Esophagus (tissue), 2 donors: ENCODE measurements at regions not wholly inside any gene's neighbourhood (a gene's known extent, or its start where the extent isn't known, plus 50 kb on each side); places are given as distances from the start of the nearest gene placed in this dataset.

ENCODE experiments used
- H3K27ac ChIP-seq, 2 donors: one replicate each; pipeline ENCODE4 v1.5.1; 2013; ENCODE audit warnings: low read depth in 2 of 2, mild to moderate bottlenecking in 2 of 2, inconsistent platforms in 1 of 2, low read length in 1 of 2, moderate library complexity in 1 of 2
- H3K27me3 ChIP-seq, 2 donors: one replicate each; pipeline ENCODE4 v1.6.1; 2013; ENCODE audit warnings: low read length in 2 of 2, control low read depth in 1 of 2, mild to moderate bottlenecking in 1 of 2; ENCODE audit not compliant: insufficient read depth in 2 of 2, control insufficient read depth in 1 of 2
- H3K36me3 ChIP-seq, 2 donors: one replicate each; pipeline ENCODE4 v1.6.1; 2013; ENCODE audit warnings: low read length in 1 of 2; ENCODE audit not compliant: control insufficient read depth in 2 of 2, insufficient read depth in 2 of 2
- H3K4me1 ChIP-seq, 2 donors: one replicate each; pipeline ENCODE4 v1.6.1; 2013; ENCODE audit warnings: low read length in 1 of 2; ENCODE audit not compliant: control insufficient read depth in 2 of 2, insufficient read depth in 2 of 2
- H3K4me3 ChIP-seq, 2 donors: one replicate each; pipeline ENCODE4 v1.5.1; 2013; ENCODE audit warnings: low read length in 2 of 2, mild to moderate bottlenecking in 2 of 2, low read depth in 1 of 2, moderate library complexity in 1 of 2
- H3K9me3 ChIP-seq, 2 donors: one replicate each; pipeline ENCODE4 v1.6.1; 2013; ENCODE audit warnings: mild to moderate bottlenecking in 2 of 2, low read depth in 1 of 2, low read length in 1 of 2, moderate library complexity in 1 of 2; ENCODE audit not compliant: control insufficient read depth in 2 of 2, insufficient read depth in 1 of 2
- WGBS, 2 donors: extraction: QIAGEN DNeasy Blood & Tissue Kit; methylation state at CpG; one replicate each; pipeline ENCODE4 v1.1.7; 2013; 5-methylcytosine and 5-hydroxymethylcytosine counted together
- donor health status: healthy with polysubstance abuse.
- donor health status: Bipolar disorder and iron deficiency.

DNA sequence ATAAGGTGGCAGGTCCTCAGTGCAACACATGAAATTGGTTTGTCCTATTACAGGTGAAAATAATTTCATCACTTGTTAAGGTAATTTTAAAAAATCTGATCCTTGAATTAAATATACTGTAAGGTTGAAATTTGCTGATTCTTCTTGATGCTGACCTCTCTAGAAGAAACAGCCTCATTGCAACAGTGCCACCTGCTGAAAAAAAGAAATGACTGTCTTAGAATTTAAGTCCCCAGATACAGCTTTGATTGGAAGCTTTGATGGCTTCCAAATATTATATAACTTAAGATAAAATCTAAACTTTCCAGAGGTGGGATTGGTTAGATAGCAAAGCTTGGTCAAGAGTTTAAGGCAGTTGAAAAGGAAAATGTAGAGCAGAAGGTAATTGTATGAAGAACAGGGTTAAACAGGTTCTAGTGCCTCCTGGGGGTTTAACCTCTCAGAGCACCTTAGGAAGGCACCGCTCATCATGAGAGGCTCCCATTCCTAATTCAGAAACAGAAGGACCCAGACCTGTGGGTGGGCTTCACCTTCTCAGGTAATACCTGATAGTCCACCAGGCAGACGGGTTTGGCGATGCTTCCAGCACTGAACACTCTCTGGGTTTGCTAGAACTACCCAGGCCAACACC lies 401.0 kb downstream of the PAX1 start:
- Histone ChIP-seq H3K27me3 (no peaks in the 10 kb centered on the region), H3K36me3 (no peaks in the 10 kb centered on the region), H3K9me3 (no peaks in the 10 kb centered on the region), H3K4me1 (no peaks in the 10 kb centered on the region), H3K27ac (no peak overlapping the region), H3K4me3 (no peak overlapping the region)
- 76 to 87% methylated on average over 3 of the region's 3 CpGs for WGBS, 2 donors

DNA sequence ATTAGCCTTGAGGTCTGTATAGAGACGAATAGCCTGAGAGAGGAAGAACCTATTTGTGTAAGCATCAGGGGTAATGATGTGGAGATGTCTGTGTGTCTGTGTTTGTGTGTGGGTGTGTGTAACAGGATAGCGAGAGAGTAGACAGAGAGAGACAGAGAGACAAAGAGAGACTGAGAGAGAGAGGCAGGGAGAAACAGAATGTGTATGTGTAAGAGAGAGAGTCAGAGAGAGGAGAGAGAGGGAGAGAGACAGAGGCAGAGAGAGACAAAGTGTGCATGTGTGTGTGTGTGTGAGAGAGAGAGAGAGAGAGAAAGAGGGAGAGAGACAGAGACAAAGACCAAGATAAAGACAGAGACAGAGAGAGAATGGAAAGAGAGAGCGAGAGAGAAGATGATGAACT lies 396.1 kb downstream of the PAX1 start:
- H3K9me3 ChIP-seq = peaks cover 0 to 3% of the 10 kb centered on the region in 2 donors
- H3K27ac ChIP-seq = no peak overlapping the region
- no peak overlapping the region for H3K4me3 ChIP-seq
- no peaks in the 10 kb centered on the region for H3K36me3 ChIP-seq
- H3K27me3 ChIP-seq = no peaks in the 10 kb centered on the region
- 80 to 82% methylated on average over 3 of the region's 3 CpGs for WGBS, 2 donors
- H3K4me1 ChIP-seq = no peaks in the 10 kb centered on the region

DNA sequence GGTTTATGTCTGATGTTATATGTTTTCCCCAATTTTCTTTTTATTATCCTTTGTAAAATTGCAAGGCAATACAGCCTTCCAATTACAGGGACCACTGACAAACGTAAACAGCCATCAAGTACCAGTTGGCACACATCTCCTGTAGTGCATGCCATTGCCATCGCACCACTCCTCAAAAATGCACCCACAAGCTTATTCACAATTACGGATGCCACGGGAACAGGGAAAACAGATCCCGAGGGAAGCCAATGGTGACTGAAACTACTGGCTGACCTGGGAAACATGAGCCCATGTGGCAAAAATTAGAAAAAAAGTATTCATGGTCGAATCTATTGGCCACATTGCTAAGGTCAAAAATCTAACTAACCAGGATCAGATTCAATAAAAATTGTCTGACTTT lies 395.2 kb downstream of the PAX1 start:
- WGBS, 2 donors = 70 to 73% methylated on average over 6 of the region's 6 CpGs
- Histone ChIP-seq H3K27ac (no peak overlapping the region), H3K27me3 (no peaks in the 10 kb centered on the region), H3K9me3 (peaks cover 0 to 3% of the 10 kb centered on the region in 2 donors), H3K36me3 (no peaks in the 10 kb centered on the region), H3K4me3 (no peak overlapping the region), H3K4me1 (no peaks in the 10 kb centered on the region)

DNA sequence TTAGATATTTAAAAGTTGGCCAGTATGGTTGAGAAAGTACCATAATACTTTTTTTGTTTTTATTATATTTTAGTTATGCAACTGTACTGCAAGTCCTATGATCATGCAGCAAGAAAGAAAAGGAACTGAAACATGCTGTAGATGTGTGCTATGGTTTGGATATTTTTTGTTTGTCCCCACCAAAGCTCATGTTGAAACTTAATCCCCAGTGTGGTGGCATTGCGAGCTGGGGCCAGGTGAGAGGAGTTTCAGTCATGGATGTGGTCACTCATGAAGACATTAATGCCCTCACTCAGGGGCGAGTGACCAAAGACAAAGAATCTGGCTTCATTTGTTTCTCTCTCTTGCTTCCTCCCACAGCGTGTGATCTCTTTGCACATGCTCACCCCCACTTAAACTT lies 393.9 kb downstream of the PAX1 start:
- Histone ChIP-seq H3K36me3 (no peaks in the 10 kb centered on the region), H3K27me3 (no peaks in the 10 kb centered on the region), H3K4me3 (no peak overlapping the region), H3K9me3 (peaks cover 0 to 3% of the 10 kb centered on the region in 2 donors), H3K4me1 (no peaks in the 10 kb centered on the region), H3K27ac (no peak overlapping the region)
- WGBS, 2 donors = 80 to 81% methylated on average over 3 of the region's 3 CpGs

DNA sequence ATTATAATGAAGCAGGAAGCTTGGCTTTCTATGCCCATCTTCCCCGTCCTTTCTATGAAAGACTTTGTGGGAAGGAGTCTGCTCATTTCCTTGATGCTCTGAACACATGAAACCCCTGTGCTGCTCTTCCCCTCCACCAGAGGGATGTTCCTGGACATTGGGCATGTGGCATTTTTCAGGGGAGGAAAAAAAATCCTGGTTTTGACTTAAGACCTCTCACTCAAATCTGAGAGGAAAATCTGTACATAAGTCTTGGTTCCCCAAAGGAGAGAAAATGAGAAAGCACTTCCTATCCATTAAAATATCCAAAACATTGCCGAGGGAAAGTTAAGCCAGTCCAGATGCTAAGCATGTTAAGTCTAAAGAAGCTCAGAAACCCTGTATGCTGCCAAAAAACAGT lies 393.0 kb downstream of the PAX1 start:
- Histone ChIP-seq H3K27me3 (no peaks in the 10 kb centered on the region), H3K27ac (no peak overlapping the region), H3K9me3 (peaks cover 0 to 3% of the 10 kb centered on the region in 2 donors), H3K4me1 (no peaks in the 10 kb centered on the region), H3K36me3 (no peaks in the 10 kb centered on the region), H3K4me3 (no peak overlapping the region)
- 64 to 69% methylated on average over 2 of the region's 2 CpGs for WGBS, 2 donors

DNA sequence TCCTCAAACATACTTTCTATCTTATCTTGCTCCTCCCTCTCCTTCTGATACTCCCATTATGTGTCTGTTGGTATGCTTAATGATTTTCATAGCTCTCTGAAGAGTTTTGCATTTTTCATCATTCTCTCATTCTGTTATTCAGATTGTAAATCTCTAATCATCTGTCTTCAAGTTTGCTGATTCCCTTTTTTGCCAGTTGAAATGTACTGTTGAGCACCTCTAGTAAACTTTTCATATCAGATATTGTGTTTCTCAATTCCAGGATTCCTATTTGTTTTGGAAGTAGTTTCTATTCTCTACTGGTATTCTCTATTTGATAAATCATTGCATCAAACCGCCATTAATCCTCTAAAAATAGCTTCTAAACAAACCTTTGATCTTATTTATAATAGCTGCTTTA lies 387.7 kb downstream of the PAX1 start:
- H3K27me3 ChIP-seq = peaks cover 0 to 4% of the 10 kb centered on the region in 2 donors
- WGBS, 2 donors = 41 to 44% methylated on average over 1 of the region's 1 CpG
- H3K9me3 ChIP-seq = peaks cover 7 to 11% of the 10 kb centered on the region in 2 donors

DNA sequence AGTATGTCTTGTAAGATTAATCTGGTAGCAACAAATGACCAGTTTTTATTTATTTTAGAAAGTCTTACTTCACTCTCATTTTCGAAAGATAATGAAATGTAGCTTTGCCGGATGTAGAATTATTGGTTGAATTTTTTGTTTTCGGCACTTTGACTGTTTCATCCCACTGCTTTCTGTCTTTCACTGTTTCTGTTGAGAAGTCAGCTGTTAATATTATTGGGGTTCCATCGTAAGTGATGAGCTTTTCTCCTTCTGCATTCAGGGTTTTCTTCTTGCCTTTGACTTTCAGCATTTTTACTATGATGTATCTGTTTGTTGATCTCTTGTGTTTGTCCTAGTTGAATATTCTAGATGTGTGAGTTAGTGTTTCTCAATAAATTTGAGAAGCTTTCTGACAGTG lies 383.4 kb downstream of the PAX1 start:
- 86 to 91% methylated on average over 4 of the region's 4 CpGs for WGBS, 2 donors
- Histone ChIP-seq H3K4me3 (no peak overlapping the region), H3K27ac (no peak overlapping the region), H3K4me1 (no peaks in the 10 kb centered on the region), H3K9me3 (peaks cover 7 to 11% of the 10 kb centered on the region in 2 donors), H3K36me3 (no peaks in the 10 kb centered on the region), H3K27me3 (peaks cover 0 to 4% of the 10 kb centered on the region in 2 donors)

More for the DNA sequence above, 387.7 kb downstream of the PAX1 start:
- H3K36me3 ChIP-seq = no peaks in the 10 kb centered on the region
- no peak overlapping the region for H3K27ac ChIP-seq
- no peaks in the 10 kb centered on the region for H3K4me1 ChIP-seq
- no peak overlapping the region for H3K4me3 ChIP-seq

DNA sequence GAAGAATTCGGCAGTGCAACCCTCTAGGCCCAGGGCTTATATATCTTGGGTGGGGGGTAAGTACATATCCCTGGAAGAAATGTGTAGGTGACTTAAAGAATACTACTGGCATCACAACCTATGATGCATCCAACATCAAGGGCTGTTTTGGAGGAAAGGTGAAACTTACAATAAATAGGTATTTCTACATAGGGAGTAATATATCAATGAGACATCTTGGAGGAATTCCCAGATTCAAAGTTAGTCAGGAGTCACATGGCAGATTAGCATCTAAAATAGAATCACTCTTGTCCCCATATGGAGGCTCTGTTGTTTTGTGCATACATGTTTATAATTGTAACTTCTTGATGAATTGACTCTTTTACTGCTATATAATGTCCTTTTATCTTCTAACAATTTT lies 375.5 kb downstream of the PAX1 start:
- no peaks in the 10 kb centered on the region for H3K4me1 ChIP-seq
- H3K36me3 ChIP-seq = no peaks in the 10 kb centered on the region
- WGBS, 2 donors = 16 to 38% methylated on average over 1 of the region's 1 CpG
- H3K27ac ChIP-seq = no peak overlapping the region
- H3K4me3 ChIP-seq = no peak overlapping the region
- no peaks in the 10 kb centered on the region for H3K9me3 ChIP-seq
- no peaks in the 10 kb centered on the region for H3K27me3 ChIP-seq

DNA sequence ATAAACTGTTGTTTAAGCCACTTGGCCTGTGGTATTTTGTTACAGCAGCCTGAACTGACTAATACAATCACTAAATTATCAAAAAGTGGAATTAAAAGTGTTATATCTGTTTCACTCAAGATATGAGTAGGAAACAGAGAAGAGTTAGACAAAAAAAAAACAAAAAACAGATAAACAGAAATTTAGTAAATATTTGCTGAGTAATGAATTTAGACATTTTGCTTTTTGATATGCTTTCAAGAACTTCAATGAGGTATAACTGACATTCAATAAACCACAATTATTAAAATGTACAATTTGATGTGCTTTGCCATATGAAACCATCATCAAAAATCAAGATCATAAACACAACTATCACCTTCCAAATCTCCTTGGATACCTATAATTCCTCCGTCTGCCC lies 369.2 kb downstream of the PAX1 start:
- Histone ChIP-seq H3K36me3 (no peaks in the 10 kb centered on the region), H3K4me1 (no peaks in the 10 kb centered on the region), H3K4me3 (no peak overlapping the region), H3K27me3 (no peaks in the 10 kb centered on the region), H3K27ac (no peak overlapping the region), H3K9me3 (no peaks in the 10 kb centered on the region)
- WGBS, 2 donors = 83 to 86% methylated on average over 1 of the region's 1 CpG

DNA sequence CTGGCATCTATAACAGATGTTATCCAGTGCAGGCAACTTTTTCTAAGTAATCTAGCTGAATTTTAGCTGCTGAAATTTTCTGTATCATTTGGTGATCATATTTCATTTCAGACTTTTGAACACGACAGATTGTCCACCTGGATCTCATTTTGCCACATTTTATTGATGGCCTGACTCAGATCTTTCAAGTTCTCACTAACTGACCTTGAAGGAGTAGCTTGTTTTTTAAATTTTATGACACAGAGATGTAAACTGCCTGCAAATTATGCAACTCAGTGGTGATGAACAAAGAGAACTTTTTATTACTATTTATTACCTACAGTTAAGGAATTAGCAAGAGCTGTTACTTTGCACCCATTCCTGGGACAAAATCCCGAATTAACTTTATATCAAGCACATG lies 366.4 kb downstream of the PAX1 start:
- Histone ChIP-seq H3K27me3 (no peaks in the 10 kb centered on the region), H3K36me3 (no peaks in the 10 kb centered on the region), H3K27ac (no peak overlapping the region), H3K9me3 (no peaks in the 10 kb centered on the region), H3K4me3 (no peak overlapping the region), H3K4me1 (no peaks in the 10 kb centered on the region)
- 63 to 65% methylated on average over 2 of the region's 2 CpGs for WGBS, 2 donors
